ENCODE measurements at regions not wholly inside any gene's neighbourhood (a gene's known extent, or its start where the extent isn't known, plus 50 kb on each side); places are given as distances from the start of the nearest gene placed in this dataset.
"Not testable (repeated sequence)": the region's sequence is repeated elsewhere in the genome, so short reads cannot be mapped to it uniquely, and the experiment has no call there.

GRCh38 chr20:22691369-22692118 lies 107.2 kb upstream of the FOXA2 start:
- peak; percentile 69 for DNase-seq

- DNase-seq = no peak
Measured at GRCh38 chr20:22692119-22692475, 107.7 kb upstream of the FOXA2 start.

- not testable (repeated sequence) for DNase-seq
Measured at GRCh38 chr20:22692620-22693019, 108.2 kb upstream of the FOXA2 start.

- no peak for DNase-seq
Measured at GRCh38 chr20:22696759-22697158, 112.4 kb upstream of the FOXA2 start.

- DNase-seq = no peak
Measured at GRCh38 chr20:22698259-22698842, 114.0 kb upstream of the FOXA2 start.

- DNase-seq = no peak
Measured at GRCh38 chr20:22699396-22699795, 115.0 kb upstream of the FOXA2 start.

GRCh38 chr20:22700367-22700766 lies 116.0 kb upstream of the FOXA2 start:
- no peak for DNase-seq

GRCh38 chr20:22701679-22702308 lies 117.4 kb upstream of the FOXA2 start:
- no peak for DNase-seq

- DNase-seq = no peak
Measured at GRCh38 chr20:22703843-22704242, 119.5 kb upstream of the FOXA2 start.

GRCh38 chr20:22711971-22712755 lies 127.8 kb upstream of the FOXA2 start:
- DNase-seq = no peak

- no peak for DNase-seq
Measured at GRCh38 chr20:22716821-22717351, 132.5 kb upstream of the FOXA2 start.

- no peak for DNase-seq
Measured at GRCh38 chr20:22717466-22717865, 133.1 kb upstream of the FOXA2 start.

GRCh38 chr20:22719167-22719591 lies 134.8 kb upstream of the FOXA2 start:
- no peak for DNase-seq

GRCh38 chr20:22720206-22720605 lies 135.8 kb upstream of the FOXA2 start:
- DNase-seq = no peak

GRCh38 chr20:22722811-22723210 lies 138.4 kb upstream of the FOXA2 start:
- DNase-seq = no peak

GRCh38 chr20:22723659-22724058 lies 139.3 kb upstream of the FOXA2 start:
- DNase-seq = no peak

GRCh38 chr20:22728146-22728745 lies 143.9 kb upstream of the FOXA2 start:
- DNase-seq = no peak

GRCh38 chr20:22729180-22729579 lies 144.8 kb upstream of the FOXA2 start:
- DNase-seq = no peak

- DNase-seq = no peak
Measured at GRCh38 chr20:22729616-22730236, 145.4 kb upstream of the FOXA2 start.

- no peak for DNase-seq
Measured at GRCh38 chr20:22732751-22733150, 148.4 kb upstream of the FOXA2 start.

- DNase-seq = peak; percentile 16
Measured at GRCh38 chr20:22734946-22735647, 150.7 kb upstream of the FOXA2 start.

- no peak for DNase-seq
Measured at GRCh38 chr20:22740829-22741228, 156.5 kb upstream of the FOXA2 start.

Data from activated CD4-positive, alpha-beta T cell treated with anti-CD3 and anti-CD28 coated beads, Interleukin-2, amount 50 U/mL, for 16 hours (primary cell).